ENCODE measurements at regions not wholly inside any gene's neighbourhood (a gene's known extent, or its start where the extent isn't known, plus 50 kb on each side); places are given as distances from the start of the nearest gene placed in this dataset.

DNA sequence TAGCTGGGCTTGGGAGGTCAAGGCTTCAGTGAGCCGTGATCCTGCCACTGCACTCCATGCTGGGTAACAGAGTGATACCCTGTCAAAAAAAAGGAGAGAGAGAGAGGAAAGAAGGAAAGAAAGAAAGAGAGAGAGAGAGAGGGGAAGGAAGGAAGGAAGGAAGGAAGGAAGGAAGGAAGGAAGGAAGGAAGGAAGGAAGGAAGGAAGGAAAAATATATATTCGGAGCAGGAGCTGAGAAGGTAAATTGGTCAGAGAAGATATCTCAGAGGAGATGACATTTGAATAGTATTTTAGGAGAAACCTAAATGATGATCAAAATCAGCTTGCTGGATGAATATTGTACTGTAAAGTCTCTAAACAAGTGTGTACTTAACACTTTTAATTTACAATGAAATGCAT lies 633.1 kb downstream of the ZPLD1 start:
- no peak for DNase-seq

DNA sequence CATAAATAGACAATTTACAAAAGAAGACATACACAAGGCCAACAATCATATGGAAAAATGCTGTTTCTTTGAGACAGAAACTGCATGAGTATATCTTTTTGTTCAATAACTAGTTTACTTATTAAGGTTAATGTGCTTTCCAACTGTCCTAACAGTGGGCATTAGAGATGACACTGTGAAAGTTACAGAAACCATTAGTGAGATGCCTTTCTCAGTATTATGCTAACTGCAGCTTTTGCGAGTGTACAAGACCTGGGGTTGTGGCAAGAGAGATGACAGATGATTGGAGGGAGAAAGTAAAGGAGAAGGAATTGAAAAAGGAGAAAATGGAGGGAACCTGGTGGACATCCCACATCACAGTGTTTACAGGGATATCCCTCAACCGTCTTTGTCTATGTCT lies 640.5 kb downstream of the ZPLD1 start:
- DNase-seq, result no peak

DNA sequence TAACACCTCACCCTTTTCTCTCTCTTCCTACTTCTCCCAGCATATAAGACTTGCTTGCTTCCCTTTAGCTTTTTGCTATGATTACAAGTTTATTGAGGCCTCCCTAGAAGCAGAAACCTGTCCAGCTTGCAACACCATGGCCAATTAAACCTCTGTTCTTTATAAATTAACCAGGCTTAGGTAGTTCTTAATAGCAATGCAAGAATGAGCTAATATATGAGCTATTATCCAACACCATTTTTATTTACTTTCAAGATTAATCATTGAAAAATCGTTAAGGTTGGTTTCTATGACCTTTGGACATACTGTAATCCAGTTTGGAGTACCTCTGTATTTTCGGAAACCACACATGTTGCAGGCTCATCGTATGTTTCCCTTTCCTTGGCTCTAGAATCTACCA lies 643.1 kb downstream of the ZPLD1 start:
- no peak for DNase-seq

DNA sequence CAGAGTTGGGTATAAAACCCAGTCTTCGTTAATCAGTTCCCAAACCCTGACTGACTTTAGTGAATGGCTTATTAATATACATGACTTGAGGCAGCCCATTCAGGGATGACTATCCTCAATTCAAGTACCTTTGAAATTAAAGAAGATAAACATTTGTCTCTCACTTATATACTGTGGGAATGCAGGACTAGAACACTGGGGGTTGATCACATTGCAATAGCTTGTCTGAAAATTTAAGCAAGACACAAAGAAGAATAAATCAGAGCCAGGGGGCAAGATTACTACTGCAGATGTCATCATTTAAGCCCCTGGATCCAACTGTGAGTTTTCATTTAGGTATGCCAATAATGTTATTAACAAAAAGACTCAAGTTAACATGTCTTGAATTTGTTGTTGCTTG lies 647.7 kb downstream of the ZPLD1 start:
- DNase-seq, result no peak

DNA sequence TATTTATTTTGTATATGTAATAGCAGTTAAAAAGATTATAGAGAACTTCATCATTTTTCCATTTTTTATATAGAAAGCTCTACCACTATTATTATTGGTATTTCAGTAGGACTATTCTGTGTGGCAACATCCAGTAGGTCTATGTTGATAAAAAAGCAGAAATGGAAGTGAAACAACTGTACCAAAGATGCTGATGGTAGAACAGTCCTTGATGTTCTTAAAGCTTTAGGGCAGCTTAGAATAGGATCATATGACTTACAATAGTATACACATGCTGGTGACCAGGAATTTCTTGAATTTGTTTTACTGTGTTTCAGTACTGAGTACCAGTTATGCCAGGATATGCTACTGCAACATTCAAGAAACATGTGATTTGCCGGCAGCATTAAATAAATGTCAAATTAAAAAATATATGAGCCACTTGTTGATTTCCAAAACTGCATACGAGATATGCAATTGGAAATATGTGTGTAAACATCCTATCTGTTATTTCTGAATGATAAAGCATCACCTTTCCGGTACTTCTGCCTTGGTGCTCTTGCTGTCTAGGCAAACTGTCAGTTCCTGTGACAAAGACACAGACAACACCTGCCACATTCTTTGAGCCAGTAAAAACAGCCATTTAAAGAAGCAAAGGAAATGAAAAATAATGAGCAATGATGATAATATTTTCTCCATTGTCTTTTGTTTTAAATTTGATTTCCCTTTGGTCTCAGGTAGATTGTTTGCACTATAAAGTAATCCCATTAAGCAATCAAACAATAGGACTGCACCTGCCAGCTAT lies 649.2 kb downstream of the ZPLD1 start:
- no peak for DNase-seq

DNA sequence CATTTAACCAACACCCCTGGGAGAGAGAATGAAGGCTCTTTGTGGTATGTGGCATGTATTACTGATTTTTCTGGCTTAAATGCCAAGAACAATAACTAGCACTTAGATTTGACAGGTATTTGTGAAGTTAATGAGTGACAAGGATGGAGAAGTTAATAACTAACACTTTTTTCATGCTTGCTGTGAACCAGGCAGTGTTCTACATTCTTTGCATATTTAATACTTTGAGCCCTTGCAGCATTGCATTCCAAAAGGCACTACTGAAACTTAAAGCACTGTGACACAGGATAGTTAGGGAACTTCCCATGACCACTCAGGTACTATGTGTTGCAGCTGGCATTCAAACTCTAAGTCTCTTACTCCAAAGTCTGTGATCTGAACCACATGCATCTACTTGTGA lies 650.6 kb downstream of the ZPLD1 start:
- DNase-seq, result no peak

DNA sequence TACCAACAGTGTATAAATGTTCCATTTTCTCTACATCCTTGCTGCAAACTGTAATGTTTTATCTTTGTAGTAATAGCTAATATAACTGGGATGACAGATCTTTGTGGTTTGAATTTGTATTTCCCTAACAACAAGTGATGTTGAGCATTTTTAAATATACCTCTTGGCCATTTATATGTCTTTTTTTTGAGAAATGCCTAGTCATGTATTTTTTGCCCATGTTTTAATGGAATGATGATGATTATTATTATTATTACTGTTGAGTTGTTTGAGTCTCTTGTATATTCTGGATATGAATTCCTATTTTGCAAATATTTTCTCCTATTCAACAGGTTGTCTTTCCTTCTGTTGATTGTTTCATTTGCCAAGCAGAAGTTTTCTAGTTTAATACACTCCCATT lies 654.9 kb downstream of the ZPLD1 start:
- no peak for DNase-seq

DNA sequence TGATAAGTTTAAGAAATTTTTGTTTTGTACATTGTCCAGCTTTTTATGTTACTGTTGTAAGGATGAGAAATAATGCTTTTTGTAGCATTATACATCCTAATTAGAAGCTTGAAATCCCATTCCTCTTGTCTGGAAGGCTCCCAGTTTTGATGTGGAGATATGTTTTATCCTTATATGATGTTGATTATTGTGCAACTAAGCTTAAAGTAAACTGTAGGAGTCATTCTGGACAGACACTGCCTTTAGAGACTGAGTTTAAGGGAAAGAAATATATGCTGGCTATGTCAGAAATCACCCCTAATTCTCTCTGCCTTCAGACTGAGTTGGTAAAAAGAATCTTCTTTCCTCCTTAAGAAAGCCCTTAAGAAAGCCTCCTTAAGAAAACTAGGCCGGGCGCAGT lies 670.4 kb downstream of the ZPLD1 start:
- no peak for DNase-seq

DNA sequence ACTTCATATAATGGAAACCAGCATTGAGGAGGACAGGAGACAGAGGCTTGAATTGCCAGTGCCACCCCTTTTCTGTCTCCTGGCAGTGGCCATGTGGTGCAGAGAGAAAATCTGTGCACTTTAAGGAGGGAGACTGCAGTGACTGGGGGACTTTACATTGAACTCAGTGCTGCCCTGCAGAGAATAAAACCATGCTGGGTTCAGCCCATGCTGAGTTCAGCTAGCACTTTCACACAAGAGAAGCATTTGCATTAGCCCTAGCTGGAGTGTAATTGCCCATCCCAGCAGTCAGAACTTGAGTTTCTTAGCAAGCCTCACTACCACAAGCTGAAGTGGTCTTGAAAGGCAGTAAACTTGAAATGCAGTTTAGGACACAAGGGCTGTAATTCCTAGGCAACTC lies 677.5 kb downstream of the ZPLD1 start:
- DNase-seq, result no peak

DNA sequence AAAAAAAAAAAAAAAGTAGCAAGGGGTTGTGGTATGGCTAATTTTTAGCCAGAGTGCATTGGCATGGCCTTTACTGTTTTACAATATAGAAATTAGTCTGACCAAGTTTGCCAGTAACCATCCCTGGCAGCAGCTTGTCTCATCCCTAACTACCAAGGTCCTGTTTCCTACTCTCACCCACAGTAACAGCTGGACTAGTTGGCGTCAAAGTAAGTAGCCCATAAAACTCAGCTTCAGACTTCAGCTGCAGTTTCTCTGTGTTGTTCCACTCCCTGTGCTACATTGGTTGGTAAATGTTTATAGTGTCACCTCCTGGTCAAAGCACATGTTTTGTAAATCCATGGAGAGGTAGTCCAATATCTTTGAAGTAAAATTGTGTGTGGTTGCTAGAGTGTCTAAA lies 691.3 kb downstream of the ZPLD1 start:
- no peak for DNase-seq

DNA sequence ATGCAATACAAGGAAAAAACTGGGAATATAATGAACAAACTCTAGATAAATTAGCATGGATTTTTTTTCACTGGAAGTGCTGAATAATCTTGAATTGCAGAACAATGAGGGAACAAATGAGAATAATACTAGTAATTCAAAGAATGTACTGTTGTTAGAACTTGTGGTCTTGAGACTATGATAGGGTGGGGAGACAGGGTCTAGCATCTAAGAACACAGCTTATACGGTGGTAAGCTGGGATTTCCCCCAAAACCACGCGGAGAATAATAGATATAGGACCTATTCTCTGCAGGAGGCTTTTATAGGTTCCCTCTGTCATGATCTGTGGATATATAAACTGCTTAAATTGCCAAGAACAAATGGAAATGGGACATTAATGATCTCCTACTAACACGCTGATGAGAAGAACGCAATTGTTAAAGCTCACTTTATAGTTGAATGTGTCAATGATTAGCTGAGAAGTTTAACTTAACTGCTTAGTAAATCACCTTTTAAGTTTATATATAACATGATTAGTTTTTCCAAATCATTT lies 692.3 kb downstream of the ZPLD1 start:
- no peak for DNase-seq

DNA sequence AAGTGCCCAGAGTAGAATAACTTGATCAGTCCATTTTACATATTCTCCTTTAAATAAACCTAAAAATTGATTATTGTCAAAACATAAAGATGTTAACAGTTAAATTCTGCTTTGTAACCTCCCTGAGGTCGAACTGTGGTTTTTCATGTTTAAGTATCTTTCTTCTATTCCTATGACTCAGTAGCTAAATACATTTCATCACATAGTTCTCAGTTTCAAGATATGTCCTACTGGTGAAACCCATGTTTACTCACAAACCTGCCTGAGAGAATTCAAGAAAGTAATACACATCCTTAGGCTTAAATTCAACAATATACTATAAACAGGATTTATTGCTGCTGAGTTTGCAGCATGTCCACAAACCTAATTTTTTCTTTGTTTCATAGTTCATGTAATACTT lies 692.9 kb downstream of the ZPLD1 start:
- no peak for DNase-seq

DNA sequence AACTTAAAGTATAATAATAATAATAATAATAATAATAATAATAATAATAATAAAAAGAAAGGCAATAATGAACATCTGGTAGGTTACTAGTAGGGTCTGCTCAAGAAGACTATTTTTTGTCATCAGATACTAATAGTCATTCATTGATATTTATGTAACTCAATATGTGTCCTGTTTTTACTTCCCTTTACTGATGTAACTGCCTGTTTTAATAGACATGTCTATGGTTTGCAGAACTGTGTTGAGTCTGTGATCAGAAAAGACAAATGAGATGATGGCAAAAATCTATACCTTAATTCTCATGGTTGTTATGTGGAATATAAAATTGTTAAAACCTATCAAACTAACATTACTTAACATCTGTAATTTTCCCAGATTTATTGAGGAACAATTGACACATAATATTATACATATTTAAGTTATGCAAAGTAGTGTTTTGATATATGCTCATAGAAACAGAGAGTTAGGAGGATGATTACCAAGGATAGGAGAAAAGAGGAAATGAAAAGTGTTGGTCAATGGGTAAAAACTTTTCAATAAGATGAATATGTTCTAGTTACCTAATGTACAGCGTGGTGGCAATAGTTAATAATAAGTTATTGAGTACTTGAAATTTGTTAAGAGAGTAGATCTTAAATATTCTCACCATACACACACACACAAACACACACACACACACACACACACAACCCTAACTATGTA lies 699.4 kb downstream of the ZPLD1 start:
- no peak for DNase-seq

DNA sequence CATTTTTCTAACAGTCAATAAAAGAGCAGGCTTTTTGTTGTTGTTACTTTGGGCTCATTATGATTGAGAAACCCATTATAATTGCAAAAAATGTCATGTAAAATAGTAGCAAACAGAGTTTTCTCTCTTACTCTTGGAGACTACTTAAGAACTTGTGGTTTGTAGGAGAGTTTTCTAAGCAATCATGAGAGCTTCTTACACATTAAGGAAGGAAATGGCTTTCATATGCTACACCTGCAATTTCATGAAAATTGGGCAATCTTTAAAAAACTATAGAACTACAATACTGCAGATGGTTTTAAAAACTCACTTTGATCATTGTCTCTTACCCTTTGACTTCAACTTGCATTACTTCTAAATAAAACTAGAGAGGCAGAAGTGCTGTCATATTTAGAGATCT lies 701.8 kb downstream of the ZPLD1 start:
- DNase-seq, result no peak

DNA sequence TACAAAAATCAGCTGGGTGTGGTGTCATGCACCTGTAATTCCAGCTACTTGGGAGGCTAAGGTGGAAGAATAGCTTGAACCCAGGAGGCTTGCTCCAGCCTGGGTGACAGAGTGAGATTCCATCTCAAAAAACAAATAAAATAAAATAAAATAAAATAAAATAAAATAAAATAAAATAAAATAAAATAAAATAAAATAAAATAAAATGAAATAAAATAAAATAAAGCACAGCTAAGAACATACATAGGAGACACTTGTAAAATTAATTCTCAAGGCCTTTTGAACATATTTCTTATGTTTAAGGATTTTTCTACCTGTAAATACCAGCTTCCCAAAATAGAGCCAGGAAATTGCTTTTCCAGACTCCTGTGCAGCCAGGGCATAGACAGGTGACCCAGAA lies 703.0 kb downstream of the ZPLD1 start:
- DNase-seq, result no peak

DNA sequence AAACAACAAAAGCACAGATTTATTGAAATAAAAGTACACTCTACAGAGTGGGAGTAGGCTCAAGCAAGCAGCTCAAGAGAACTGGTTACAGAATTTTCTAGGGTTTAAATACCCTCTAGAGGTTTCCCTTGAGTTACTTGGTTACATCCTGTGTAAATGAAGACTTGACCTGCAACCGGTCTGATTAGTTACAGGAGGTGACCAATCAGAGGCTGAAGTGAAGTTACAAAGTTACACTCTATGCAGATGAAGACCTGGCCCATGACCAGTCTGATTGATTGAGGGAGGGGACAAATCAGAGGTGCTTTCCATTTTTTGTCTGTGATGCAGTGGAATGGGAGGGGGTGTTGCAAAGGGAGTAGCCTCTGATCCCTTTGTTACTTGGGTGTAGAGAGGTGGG lies 723.4 kb downstream of the ZPLD1 start:
- no peak for DNase-seq

DNA sequence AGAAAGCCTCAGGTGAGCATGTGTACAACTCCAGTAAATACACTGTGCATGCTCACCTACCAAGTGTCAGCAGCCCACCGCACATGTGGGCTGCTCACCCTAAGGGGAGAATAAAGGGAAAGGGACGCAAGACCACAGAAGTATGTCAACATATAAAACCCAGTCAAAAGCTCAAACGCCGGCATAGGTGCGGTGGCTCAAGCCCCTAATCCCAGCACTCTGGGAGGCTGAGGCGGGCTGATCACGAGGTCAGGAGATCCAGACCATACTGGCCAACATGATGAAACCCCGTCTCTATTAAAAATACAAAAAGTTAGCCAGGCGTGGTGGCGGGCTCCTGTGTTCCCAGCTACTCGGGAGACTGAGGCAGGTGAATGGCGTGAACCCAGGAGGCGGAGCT lies 732.1 kb downstream of the ZPLD1 start:
- no peak for DNase-seq

DNA sequence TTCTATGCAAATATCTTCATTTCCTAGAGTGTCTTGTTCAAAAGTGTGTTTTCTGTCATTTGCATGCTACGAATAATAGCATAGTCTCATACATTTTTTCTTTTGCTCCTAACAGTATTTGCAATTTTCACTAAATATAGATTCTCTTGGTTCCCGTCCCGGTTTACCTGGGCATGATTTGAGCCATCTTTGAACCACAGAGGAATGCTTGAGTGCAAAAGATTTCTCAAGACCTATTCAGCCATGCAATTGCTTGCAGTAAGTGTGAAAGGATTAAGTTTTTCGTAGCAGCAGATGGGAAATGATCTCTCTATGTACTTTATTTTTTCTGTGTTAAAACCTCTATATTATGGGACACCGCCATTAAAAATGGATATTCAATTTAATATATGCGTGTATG lies 733.0 kb downstream of the ZPLD1 start:
- DNase-seq, result peak; percentile 13

DNA sequence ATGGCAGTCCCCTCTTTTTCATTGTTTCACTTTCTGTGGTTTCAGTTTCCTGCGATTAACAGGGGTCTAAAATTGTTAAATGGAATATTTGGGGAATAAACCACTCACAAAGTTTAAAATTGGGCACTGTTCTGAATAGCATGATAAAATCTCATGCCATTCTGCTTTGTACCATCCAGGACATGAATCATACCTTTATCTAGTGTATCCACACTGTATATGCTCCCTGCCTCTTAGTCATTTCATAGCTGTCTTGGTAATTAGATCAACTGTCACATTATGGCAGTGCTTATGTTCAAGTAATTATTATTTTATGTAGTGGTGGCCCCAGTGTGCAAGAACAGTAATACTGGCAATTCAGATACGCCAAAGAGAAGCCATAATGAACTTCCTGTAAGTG lies 734.5 kb downstream of the ZPLD1 start:
- no peak for DNase-seq

DNA sequence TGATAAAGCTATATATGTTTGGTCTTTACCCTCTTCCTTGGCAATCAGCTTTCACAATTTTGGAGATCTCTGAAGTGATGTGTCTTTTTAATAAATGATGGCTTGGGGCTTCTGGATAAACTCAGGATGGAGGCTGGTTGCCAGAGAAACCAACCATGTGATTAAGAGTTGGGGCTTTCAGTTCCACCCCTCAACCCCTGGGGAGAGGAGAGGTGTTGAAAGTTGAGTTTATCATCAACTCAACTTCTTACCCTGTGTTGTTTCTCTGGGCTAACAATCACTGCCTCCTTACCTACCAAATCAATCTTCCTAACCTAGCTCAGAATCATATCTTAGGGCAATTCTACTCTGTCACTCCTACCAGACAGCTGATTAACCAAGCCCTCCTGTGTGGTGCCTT lies 735.8 kb downstream of the ZPLD1 start:
- DNase-seq, result no peak

DNA sequence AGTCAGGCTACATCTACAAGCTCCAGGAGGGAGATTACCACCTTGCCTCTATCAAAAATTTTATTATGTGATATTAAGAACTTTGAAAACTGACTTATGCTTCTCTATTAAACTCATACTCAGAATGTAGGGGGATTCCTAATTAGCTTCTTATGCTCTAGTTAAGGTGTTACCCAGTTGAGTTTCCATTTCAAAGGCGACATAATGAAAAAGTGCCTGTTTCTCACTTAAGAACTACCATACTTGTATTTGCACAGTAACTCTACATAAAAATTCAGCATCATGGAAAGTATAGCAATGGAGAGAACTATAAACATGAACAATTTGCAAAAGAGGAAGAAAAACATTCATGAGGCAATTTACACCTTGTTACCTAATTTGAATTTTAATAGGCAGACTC lies 739.1 kb downstream of the ZPLD1 start:
- DNase-seq, result no peak

DNA sequence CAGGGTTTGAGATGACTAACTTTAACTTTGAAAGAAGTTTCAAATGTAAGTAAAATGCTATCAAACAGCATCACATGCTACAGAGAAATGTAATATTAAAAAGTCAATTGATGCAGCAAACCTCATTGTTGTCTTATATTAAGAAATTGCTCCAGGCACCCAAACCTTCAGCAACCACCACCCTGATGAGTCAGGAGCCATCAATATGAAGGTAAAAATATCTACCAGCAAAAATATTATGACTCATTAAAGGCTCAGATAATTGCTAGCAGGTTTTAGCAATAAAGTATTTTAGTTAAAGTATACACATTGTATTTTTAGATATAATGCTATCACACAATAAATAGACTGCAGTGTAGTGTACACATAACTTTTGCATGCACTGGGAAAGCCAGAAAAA lies 746.3 kb downstream of the ZPLD1 start:
- no peak for DNase-seq

DNA sequence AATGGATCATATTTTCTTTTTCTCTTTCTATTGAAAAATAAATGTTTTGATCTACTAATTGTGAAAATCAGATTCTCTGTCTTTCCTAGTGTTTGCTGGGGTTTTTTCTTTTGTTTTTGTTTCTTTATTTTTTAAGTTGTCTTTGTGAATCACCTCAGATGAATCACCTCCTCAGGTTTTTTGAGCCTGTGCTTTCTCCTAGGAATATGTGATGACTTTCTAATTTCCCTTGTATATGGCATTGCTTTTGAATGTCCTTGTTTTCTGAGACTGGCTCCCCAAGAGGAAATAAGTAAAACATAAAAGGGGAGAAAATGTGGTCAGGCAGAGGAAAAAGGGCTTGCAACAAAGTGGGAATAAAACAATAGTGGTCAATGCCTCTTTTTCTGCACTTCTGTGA lies 750.0 kb downstream of the ZPLD1 start:
- no peak for DNase-seq

DNA sequence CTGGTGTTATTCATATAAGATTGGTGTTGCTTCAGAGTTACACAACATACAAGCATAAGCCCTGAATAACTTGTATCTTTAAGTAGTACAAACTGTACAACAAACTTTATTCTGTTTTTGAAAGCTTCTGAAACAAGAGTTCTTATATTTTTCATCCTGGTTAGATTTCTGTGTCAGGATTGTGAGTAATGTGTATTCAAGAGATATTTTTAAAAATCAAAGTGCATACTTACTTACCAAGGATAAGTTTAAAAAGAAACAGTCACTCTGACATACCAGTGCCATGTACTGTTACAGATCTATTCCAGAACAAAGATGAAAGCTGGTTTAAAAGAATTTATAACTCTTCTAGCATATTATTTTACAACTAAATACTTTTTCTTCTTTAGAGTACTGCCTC lies 755.1 kb downstream of the ZPLD1 start:
- no peak for DNase-seq

DNA sequence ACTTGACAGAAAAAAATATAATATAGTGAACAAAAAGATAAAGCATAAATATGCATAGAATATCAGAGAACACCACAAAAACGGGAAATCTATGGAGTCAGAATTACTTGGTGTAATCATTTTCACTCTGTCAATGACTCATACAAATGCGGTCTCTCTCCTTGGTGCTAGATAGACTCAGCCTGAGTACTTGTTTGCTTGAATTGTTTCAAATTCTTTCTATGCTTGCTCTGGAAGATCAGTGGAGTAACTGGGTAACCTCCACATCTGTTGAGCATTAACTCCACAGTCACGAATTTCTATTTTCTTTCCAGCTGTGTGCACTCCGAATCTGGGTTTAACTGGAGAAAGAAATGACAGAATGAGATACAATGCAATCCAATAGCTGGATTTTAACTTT lies 760.4 kb downstream of the ZPLD1 start:
- DNase-seq, result no peak

All from NCI-H82 (cell line).